Stimulated activated naive CD8-positive, alpha-beta T cell treated with anti-CD3 and anti-CD28 coated beads, Interleukin-15, Interleukin-2, amounts not matched to agents 100 ng/mL and 50 ng/mL, for 24 hours (primary cell): ENCODE measurements at regions not wholly inside any gene's neighbourhood (a gene's known extent, or its start where the extent isn't known, plus 50 kb on each side); places are given as distances from the start of the nearest gene placed in this dataset.

ENCODE experiments used
- H3K27ac Mint-ChIP-seq: one replicate; pipeline ENCODE4 v1.8.0; 2021; ENCODE audit warnings: mild to moderate bottlenecking, mixed read lengths
- H3K27me3 Mint-ChIP-seq: one replicate; pipeline ENCODE4 v1.8.0; 2021; ENCODE audit warnings: mixed read lengths
- H3K36me3 Mint-ChIP-seq: one replicate; pipeline ENCODE4 v1.8.0; 2021; ENCODE audit warnings: low read depth, mixed read lengths
- H3K4me1 Mint-ChIP-seq: one replicate; pipeline ENCODE4 v1.8.0; 2021; ENCODE audit warnings: low read depth, mixed read lengths
- H3K4me3 Mint-ChIP-seq: one replicate; pipeline ENCODE4 v1.8.0; 2021; ENCODE audit warnings: mild to moderate bottlenecking, mixed read lengths
- H3K9me3 Mint-ChIP-seq: one replicate; pipeline ENCODE4 v1.8.0; 2021; ENCODE audit warnings: mixed read lengths

DNA sequence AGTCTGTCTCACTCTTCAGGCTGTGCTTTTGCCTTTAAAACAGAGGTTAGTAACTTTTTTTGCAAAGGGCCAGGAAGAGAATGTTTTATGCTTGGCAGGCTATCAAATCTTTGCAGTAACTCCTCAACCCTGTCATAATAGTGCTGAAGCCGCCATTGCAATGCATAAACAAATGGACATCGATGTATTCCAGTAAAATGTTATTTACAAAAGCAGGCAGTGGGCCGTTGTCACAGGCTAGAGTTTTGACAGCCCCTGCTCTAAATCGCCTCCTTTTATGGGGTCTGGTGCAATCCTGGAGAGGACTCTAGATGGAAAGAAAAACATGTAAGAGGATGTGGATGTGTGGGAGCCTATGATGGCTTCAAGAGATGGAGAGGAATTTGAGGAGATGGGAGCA, 568.3 kb downstream of the TYW1 start:
- no peaks in the 10 kb centered on the region for H3K36me3 Mint-ChIP-seq
- H3K4me1 Mint-ChIP-seq: no peaks in the 10 kb centered on the region
- H3K27ac Mint-ChIP-seq: no peak overlapping the region
- H3K27me3 Mint-ChIP-seq: no peaks in the 10 kb centered on the region
- H3K4me3 Mint-ChIP-seq: no peak overlapping the region
- H3K9me3 Mint-ChIP-seq: peaks cover 24% of the 10 kb centered on the region

GRCh38 chr7:67566101-67566500, 569.5 kb downstream of the TYW1 start:
- no peak overlapping the region for H3K27ac Mint-ChIP-seq
- H3K27me3 Mint-ChIP-seq: no peaks in the 10 kb centered on the region
- no peaks in the 10 kb centered on the region for H3K4me1 Mint-ChIP-seq
- no peaks in the 10 kb centered on the region for H3K36me3 Mint-ChIP-seq
- peaks cover 28% of the 10 kb centered on the region for H3K9me3 Mint-ChIP-seq
- H3K4me3 Mint-ChIP-seq: no peak overlapping the region

DNA sequence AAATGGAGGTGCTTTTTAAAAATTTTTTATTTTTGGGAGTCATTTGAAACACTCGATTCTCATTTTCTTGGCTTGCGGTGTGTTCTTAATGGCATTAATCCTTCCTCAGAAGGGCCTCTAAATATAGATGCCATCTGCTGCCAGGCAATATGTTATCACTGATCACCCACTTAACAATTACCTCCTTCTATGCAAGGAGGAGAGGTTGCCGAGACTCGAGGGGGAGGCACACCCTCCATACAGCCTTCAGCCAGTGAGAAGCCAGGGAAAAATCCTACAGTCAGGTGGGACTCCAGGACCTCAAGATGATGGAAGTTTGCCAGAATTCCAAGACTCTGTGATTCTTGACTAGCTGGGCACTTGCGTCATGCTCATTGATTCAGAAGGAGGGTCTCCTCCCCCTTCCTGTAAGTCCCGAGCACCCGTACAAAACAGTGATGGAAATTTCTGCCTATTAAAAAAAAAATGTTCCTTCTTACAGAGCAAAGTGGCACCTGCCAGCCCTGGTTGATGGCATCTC, 574.5 kb downstream of the TYW1 start:
- H3K9me3 Mint-ChIP-seq: peaks cover 14% of the 10 kb centered on the region

DNA sequence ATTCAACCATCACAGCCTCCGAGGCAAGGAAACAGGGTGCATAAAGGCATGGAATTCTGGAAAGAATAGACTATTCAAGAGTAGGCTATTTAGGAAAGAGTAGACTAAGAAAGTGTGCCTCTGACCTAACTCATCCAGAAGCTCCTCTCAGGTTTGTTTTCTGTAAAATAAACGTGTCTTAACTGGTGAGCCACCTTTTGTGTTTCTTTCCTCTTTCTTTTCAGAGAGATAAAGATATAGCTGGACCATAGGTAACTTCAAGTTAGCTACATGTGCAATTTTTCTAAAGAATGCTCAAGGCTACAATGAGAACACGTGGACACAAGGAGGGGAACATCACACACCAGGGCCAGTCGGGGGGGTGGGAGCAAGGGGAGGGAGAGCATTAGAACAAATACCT, 577.0 kb downstream of the TYW1 start:
- H3K27me3 Mint-ChIP-seq: no peaks in the 10 kb centered on the region
- H3K36me3 Mint-ChIP-seq: no peaks in the 10 kb centered on the region
- H3K4me3 Mint-ChIP-seq: no peak overlapping the region
- H3K4me1 Mint-ChIP-seq: no peaks in the 10 kb centered on the region
- H3K9me3 Mint-ChIP-seq: peaks cover 5% of the 10 kb centered on the region
- H3K27ac Mint-ChIP-seq: no peak overlapping the region

More for the DNA sequence above, 574.5 kb downstream of the TYW1 start:
- Mint-ChIP-seq H3K4me1 (no peaks in the 10 kb centered on the region), H3K4me3 (no peak overlapping the region), H3K27me3 (no peaks in the 10 kb centered on the region), H3K36me3 (no peaks in the 10 kb centered on the region), H3K27ac (no peak overlapping the region)

DNA sequence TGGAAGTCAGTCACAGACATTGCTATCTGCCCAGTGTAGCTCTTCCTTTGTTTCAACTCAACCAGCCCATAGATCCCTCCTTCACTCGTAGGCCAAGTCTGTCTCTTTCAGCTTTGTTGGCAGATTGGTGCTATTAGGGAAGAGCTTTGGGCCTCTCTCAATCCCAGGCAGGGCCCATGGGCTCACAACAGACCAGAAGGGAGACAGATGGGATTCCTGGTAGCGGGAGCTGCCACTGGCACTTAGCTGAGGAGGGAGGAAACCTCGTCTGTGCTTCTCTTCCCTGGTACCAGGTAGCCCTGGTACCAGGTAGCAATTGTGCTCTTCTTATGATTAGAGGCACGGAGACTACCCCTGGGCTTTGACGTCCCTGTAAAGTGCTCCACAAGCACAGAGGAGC, 592.0 kb downstream of the TYW1 start:
- Mint-ChIP-seq H3K36me3 (no peaks in the 10 kb centered on the region), H3K4me3 (no peak overlapping the region), H3K9me3 (peaks cover 4% of the 10 kb centered on the region), H3K27ac (no peak overlapping the region), H3K27me3 (no peaks in the 10 kb centered on the region), H3K4me1 (no peaks in the 10 kb centered on the region)

GRCh38 chr7:67589183-67589582, 592.5 kb downstream of the TYW1 start:
- Mint-ChIP-seq H3K27me3 (no peaks in the 10 kb centered on the region), H3K4me3 (no peak overlapping the region), H3K4me1 (no peaks in the 10 kb centered on the region), H3K27ac (no peak overlapping the region), H3K36me3 (no peaks in the 10 kb centered on the region), H3K9me3 (peaks cover 4% of the 10 kb centered on the region)

DNA sequence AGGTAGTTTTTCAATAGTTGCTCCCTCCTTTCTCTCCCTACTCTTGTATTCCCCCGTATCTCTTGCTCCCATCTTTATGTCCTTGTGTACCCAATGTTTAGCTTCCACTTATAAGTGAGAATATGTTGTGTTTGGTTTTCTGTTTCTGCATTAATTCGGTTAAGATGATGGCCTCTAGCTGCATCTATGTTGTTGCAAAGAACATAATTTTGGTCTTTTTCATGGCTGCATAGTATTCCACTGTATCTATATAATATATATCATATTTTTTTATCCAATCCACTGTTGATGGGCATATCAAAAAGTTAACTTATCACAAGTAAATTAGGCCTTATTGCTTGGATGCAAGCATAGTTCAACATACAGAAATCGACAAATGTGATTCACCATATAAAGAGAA, 594.0 kb downstream of the TYW1 start:
- Mint-ChIP-seq H3K27ac (no peak overlapping the region), H3K9me3 (no peaks in the 10 kb centered on the region), H3K4me3 (no peak overlapping the region), H3K36me3 (no peaks in the 10 kb centered on the region), H3K4me1 (no peaks in the 10 kb centered on the region), H3K27me3 (no peaks in the 10 kb centered on the region)

- Mint-ChIP-seq H3K36me3 (no peaks in the 10 kb centered on the region), H3K27ac (no peak overlapping the region), H3K4me3 (no peak overlapping the region), H3K9me3 (no peaks in the 10 kb centered on the region), H3K27me3 (no peaks in the 10 kb centered on the region), H3K4me1 (no peaks in the 10 kb centered on the region)
These were observed 597.2 kb downstream of the TYW1 start for GRCh38 chr7:67593794-67594193.

DNA sequence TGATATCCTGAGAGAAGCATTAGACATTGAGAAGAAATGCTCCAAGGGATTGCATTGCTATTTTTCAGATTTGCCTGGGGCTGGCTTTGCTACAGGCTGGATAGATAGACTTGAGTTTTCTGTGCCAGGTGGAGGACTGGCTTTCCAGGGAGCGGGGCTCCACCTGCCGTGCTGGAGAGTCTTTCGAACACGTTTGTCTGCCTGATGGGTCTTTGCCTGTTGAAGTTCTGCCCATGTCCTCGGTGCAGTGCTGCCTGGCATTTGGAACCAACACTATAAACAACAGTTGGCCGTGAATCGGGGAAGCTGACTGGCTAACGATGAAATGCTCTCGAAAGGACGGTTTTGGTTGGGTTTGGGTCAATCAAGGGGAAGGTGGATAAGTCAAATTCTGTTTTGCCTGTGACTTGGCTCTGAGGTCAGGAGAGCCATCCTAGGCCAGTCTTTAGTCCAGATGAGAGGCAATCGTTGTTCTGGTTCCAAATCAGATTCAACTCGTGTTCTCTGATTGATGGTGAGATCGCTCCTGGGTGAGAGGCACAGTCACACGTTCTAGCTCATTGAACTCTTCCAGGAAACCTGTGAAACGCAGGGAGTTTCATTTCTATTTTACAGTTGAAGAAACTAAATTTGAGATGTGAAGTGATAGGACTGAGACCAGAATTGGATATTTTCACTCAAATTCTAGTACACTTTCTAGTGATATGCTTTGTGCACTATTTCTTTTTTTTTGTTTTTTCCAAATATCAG, 599.0 kb downstream of the TYW1 start:
- H3K27me3 Mint-ChIP-seq: no peaks in the 10 kb centered on the region
- no peak overlapping the region for H3K27ac Mint-ChIP-seq
- H3K4me3 Mint-ChIP-seq: no peak overlapping the region
- H3K9me3 Mint-ChIP-seq: no peaks in the 10 kb centered on the region
- no peaks in the 10 kb centered on the region for H3K36me3 Mint-ChIP-seq
- H3K4me1 Mint-ChIP-seq: no peaks in the 10 kb centered on the region

DNA sequence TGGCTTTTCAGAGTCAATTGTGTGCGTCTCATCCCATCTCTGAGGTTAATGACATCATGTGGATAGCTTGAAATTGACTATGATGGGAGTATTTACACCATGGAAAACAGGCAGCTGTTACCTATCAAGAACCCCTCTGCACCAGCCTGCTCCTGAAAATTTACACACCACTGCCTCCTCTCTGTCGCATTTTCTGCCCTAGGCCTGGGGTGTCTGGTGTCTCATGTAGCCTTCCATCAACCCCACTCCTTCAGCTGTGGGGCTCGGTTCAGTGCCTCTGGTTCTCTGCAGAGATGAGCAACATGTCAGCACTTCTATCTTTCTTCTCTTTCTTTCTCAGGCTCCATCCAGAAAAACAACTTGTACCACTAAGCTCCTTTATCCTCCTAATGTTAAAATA, 600.5 kb downstream of the TYW1 start:
- H3K4me3 Mint-ChIP-seq: no peak overlapping the region
- peaks cover 9% of the 10 kb centered on the region for H3K9me3 Mint-ChIP-seq
- no peaks in the 10 kb centered on the region for H3K27me3 Mint-ChIP-seq
- H3K4me1 Mint-ChIP-seq: no peaks in the 10 kb centered on the region
- H3K27ac Mint-ChIP-seq: no peak overlapping the region
- no peaks in the 10 kb centered on the region for H3K36me3 Mint-ChIP-seq

DNA sequence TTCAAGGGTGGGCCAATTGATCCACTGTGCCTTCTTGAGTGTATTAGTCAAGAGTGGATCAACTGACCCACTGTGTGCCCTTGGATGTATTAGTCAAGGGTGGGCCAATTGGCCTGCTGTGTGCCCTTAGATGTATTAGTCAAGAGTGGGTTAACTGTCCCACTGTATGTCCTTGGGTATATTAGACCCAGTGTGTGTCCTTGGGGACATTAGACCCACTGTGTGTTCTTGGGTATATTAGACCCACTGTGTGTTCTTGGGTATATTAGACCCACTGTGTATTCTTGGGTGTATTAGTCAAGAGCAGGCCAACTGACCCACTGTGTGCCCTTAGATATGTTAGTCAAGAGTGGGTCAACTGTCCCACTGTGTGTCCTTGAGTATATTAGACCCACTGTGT, 601.8 kb downstream of the TYW1 start:
- Mint-ChIP-seq H3K36me3 (no peaks in the 10 kb centered on the region), H3K4me1 (no peaks in the 10 kb centered on the region), H3K4me3 (no peak overlapping the region), H3K9me3 (peaks cover 19% of the 10 kb centered on the region), H3K27ac (no peak overlapping the region), H3K27me3 (no peaks in the 10 kb centered on the region)

- H3K27ac Mint-ChIP-seq: no peak overlapping the region
- H3K4me1 Mint-ChIP-seq: no peaks in the 10 kb centered on the region
- peaks cover 19% of the 10 kb centered on the region for H3K9me3 Mint-ChIP-seq
- H3K27me3 Mint-ChIP-seq: no peaks in the 10 kb centered on the region
- no peak overlapping the region for H3K4me3 Mint-ChIP-seq
- H3K36me3 Mint-ChIP-seq: no peaks in the 10 kb centered on the region
These were observed 602.9 kb downstream of the TYW1 start for GRCh38 chr7:67599331-67600062.

GRCh38 chr7:67602246-67602887, 605.7 kb downstream of the TYW1 start:
- Mint-ChIP-seq H3K4me1 (no peaks in the 10 kb centered on the region), H3K9me3 (peaks cover 32% of the 10 kb centered on the region), H3K27ac (no peak overlapping the region), H3K4me3 (no peak overlapping the region), H3K27me3 (no peaks in the 10 kb centered on the region), H3K36me3 (no peaks in the 10 kb centered on the region)

DNA sequence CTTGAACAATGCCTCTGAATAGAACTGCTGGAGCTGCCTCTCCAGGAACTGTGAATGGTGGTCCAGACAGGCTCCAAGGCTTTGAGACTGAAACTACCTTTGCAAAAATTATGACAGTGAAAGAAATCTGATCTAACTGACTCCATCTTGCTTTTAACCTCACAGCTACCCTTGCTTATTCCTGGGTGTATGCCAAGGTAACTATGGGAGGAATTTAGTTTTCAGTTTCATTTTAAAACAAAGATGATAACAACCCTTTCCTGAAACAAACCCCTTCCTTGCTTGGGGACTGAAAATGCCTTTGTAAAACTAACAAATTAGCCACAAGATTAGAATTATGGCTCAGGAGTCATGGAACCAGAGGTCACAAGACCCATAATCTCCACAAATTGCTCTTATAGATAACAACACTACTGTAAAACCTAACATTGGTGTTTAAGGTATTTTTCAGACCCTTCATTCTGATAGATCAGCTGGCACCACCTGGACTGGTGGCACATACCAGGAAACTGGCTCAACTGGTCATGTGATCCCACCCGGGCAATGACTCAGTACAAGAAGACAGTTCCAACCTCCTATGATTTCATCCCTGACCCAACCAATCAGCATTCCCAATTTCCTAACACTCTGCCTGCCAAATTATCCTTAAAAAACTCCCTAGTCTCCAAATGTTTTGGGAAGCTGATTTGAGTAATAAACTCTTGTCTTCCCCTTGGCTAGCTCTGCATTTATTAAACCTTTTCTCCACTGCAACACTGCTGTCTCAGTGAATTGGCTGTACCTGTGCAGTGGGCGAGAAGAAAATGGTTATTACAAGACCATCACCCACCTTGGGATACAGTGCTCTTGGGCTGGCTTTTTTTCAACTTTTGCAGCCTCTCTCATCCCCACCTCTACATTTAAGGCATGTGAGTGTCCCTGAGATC, 608.1 kb downstream of the TYW1 start:
- Mint-ChIP-seq H3K9me3 (peaks cover 32% of the 10 kb centered on the region), H3K4me1 (no peaks in the 10 kb centered on the region), H3K27ac (no peak overlapping the region), H3K36me3 (no peaks in the 10 kb centered on the region), H3K27me3 (no peaks in the 10 kb centered on the region), H3K4me3 (no peak overlapping the region)
